ENCODE measurements at regions not wholly inside any gene's neighbourhood (a gene's known extent, or its start where the extent isn't known, plus 50 kb on each side); places are given as distances from the start of the nearest gene placed in this dataset.
"Not testable (repeated sequence)": the region's sequence is repeated elsewhere in the genome, so short reads cannot be mapped to it uniquely, and the experiment has no call there.

- no peak overlapping the region for H3K4me3 ChIP-seq (ENCODE audit: low read depth, low read length)
- DNase-seq (ENCODE audit: low read depth): no peak
These were observed 52.9 kb downstream of the ZBTB9 start for GRCh38 chr6:33507261-33507660.

GRCh38 chr6:33508935-33509926, 54.9 kb downstream of the ZBTB9 start:
- DNase-seq (ENCODE audit: low read depth): no peak
- peak overlapping the region; percentile 20 for H3K4me3 ChIP-seq (ENCODE audit: low read depth, low read length)

GRCh38 chr6:33513213-33513612, 58.8 kb downstream of the ZBTB9 start:
- no peak for DNase-seq (ENCODE audit: low read depth)
- no peak overlapping the region for H3K4me3 ChIP-seq (ENCODE audit: low read depth, low read length)

GRCh38 chr6:33516726-33517125, 62.4 kb downstream of the ZBTB9 start:
- H3K4me3 ChIP-seq (ENCODE audit: low read depth, low read length): no peak overlapping the region

GRCh38 chr6:33520636-33521488, 59.2 kb downstream of the BAK1 start:
- not testable (repeated sequence) for DNase-seq (ENCODE audit: low read depth); H3K4me3 ChIP-seq (ENCODE audit: low read depth, low read length)

More at GRCh38 chr6:33516726-33517125, 62.4 kb downstream of the ZBTB9 start:
- no peak for DNase-seq (ENCODE audit: low read depth)

- H3K4me3 ChIP-seq (ENCODE audit: low read depth, low read length): no peak overlapping the region
- no peak for DNase-seq (ENCODE audit: low read depth)
These were observed 58.5 kb downstream of the BAK1 start for GRCh38 chr6:33521489-33522091.

Data from skeletal muscle cell (primary cell).